ENCODE measurements at regions not wholly inside any gene's neighbourhood (a gene's known extent, or its start where the extent isn't known, plus 50 kb on each side); places are given as distances from the start of the nearest gene placed in this dataset.

GRCh38 chr18:40348196-40348595 lies 1606.8 kb upstream of the PIK3C3 start:
- Histone ChIP-seq H3K27ac (ENCODE audit: low read depth in 1 of 2, low read length in 2 of 2) (no peak overlapping the region), H3K9me3 (ENCODE audit: control insufficient read depth in 4 of 4, low read length in 3 of 4) (no peaks in the 10 kb centered on the region), H3K9ac (ENCODE audit: low read depth in 1 of 2, low read length in 2 of 2) (no peak overlapping the region), H3K4me1 (ENCODE audit: control insufficient read depth in 4 of 4, insufficient read depth in 4 of 4, low read length in 3 of 4) (no peaks in the 10 kb centered on the region), H3K36me3 (ENCODE audit: control insufficient read depth in 4 of 4, insufficient read depth in 3 of 4, low read depth in 1 of 4, low read length in 3 of 4) (no peaks in the 10 kb centered on the region), H3K27me3 (ENCODE audit: control insufficient read depth in 4 of 4, insufficient read depth in 4 of 4, low read length in 3 of 4) (no peaks in the 10 kb centered on the region), H3K4me3 (ENCODE audit: low read depth in 1 of 3, low read length in 3 of 3) (no peak overlapping the region)
- no peak for DNase-seq (ENCODE audit: low spot score)
- no peak for TF ChIP-seq FOXA2 (IDR thresholded peaks at IDR 0.05)
- no peak for TF ChIP-seq YY1 (IDR thresholded peaks at IDR 0.05)
- TF ChIP-seq JUND (IDR thresholded peaks at IDR 0.05), result no peak
- no peak for TF ChIP-seq HNF4G (IDR thresholded peaks at IDR 0.05)
- no peak for TF ChIP-seq NR2F2 (IDR thresholded peaks at IDR 0.05)
- TF ChIP-seq EGR1 (IDR thresholded peaks at IDR 0.05; ENCODE audit: low read depth in 2 of 2), result no peak
- TF ChIP-seq, protein P1, sequence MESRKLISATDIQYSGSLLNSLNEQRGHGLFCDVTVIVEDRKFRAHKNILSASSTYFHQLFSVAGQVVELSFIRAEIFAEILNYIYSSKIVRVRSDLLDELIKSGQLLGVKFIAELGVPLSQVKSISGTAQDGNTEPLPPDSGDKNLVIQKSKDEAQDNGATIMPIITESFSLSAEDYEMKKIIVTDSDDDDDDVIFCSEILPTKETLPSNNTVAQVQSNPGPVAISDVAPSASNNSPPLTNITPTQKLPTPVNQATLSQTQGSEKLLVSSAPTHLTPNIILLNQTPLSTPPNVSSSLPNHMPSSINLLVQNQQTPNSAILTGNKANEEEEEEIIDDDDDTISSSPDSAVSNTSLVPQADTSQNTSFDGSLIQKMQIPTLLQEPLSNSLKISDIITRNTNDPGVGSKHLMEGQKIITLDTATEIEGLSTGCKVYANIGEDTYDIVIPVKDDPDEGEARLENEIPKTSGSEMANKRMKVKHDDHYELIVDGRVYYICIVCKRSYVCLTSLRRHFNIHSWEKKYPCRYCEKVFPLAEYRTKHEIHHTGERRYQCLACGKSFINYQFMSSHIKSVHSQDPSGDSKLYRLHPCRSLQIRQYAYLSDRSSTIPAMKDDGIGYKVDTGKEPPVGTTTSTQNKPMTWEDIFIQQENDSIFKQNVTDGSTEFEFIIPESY (IDR thresholded peaks at IDR 0.05), result no peak
- no peak for TF ChIP-seq REST (IDR thresholded peaks at IDR 0.05)
- 65% methylated on average over 1 of the region's 1 CpG for WGBS

DNA sequence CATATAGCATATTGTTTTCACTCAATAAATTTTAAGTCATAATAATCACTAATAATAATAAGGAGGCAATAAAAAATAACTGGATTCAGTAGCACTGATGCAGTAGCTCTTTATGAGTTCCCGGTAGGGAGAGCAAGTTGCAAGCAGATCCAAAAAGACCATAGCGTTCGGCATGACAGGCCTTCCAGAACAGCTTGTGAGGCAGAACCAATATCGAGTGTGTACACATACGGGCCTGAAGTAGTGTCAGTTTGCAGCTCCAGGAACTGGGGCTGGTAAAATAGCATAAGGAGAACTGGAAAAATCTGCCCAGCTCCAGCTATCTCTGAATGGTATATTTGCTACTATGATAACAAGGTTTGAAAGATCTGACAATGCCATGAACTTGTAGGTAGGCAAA lies 1607.8 kb upstream of the PIK3C3 start:
- H3K4me1 ChIP-seq (ENCODE audit: control insufficient read depth in 4 of 4, insufficient read depth in 4 of 4, low read length in 3 of 4), result no peaks in the 10 kb centered on the region
- no peak overlapping the region for H3K4me3 ChIP-seq (ENCODE audit: low read depth in 1 of 3, low read length in 3 of 3)
- no peak for DNase-seq (ENCODE audit: low spot score)
- 83% methylated on average over 5 of the region's 5 CpGs for WGBS
- no peaks in the 10 kb centered on the region for H3K9me3 ChIP-seq (ENCODE audit: control insufficient read depth in 4 of 4, low read length in 3 of 4)
- no peak overlapping the region for H3K9ac ChIP-seq (ENCODE audit: low read depth in 1 of 2, low read length in 2 of 2)
- TF ChIP-seq, protein P1 (IDR thresholded peaks at IDR 0.05), result no peak
- TF ChIP-seq YY1 (IDR thresholded peaks at IDR 0.05) (no peak), JUND (IDR thresholded peaks at IDR 0.05) (no peak), FOXA2 (IDR thresholded peaks at IDR 0.05) (no peak), GABPA (IDR thresholded peaks at IDR 0.05 in 1 of 2, conservative IDR thresholded peaks at IDR 0.05 in 1 of 2) (no peak), FOXA1 (IDR thresholded peaks at IDR 0.05) (no peak), NR2F2 (IDR thresholded peaks at IDR 0.05) (no peak), TAF1 (conservative IDR thresholded peaks at IDR 0.05) (no peak), SP1 (IDR thresholded peaks at IDR 0.05) (no peak), REST (IDR thresholded peaks at IDR 0.05) (no peak), RAD21 (IDR thresholded peaks at IDR 0.05) (no peak), EGR1 (IDR thresholded peaks at IDR 0.05; ENCODE audit: low read depth in 2 of 2) (no peak), RXRA (IDR thresholded peaks at IDR 0.05) (no peak), HNF4A (conservative IDR thresholded peaks at IDR 0.05) (no peak), MAX (IDR thresholded peaks at IDR 0.05) (no peak), HNF4G (IDR thresholded peaks at IDR 0.05) (no peak)
- TF ChIP-seq, protein P2, sequence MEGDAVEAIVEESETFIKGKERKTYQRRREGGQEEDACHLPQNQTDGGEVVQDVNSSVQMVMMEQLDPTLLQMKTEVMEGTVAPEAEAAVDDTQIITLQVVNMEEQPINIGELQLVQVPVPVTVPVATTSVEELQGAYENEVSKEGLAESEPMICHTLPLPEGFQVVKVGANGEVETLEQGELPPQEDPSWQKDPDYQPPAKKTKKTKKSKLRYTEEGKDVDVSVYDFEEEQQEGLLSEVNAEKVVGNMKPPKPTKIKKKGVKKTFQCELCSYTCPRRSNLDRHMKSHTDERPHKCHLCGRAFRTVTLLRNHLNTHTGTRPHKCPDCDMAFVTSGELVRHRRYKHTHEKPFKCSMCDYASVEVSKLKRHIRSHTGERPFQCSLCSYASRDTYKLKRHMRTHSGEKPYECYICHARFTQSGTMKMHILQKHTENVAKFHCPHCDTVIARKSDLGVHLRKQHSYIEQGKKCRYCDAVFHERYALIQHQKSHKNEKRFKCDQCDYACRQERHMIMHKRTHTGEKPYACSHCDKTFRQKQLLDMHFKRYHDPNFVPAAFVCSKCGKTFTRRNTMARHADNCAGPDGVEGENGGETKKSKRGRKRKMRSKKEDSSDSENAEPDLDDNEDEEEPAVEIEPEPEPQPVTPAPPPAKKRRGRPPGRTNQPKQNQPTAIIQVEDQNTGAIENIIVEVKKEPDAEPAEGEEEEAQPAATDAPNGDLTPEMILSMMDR (IDR thresholded peaks at IDR 0.05; ENCODE audit: low read depth, low read length, missing input control), result no peak
- TF ChIP-seq, protein P3, sequence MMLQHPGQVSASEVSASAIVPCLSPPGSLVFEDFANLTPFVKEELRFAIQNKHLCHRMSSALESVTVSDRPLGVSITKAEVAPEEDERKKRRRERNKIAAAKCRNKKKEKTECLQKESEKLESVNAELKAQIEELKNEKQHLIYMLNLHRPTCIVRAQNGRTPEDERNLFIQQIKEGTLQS (IDR thresholded peaks at IDR 0.05), result no peak
- H3K27me3 ChIP-seq (ENCODE audit: control insufficient read depth in 4 of 4, insufficient read depth in 4 of 4, low read length in 3 of 4), result no peaks in the 10 kb centered on the region
- no peaks in the 10 kb centered on the region for H3K36me3 ChIP-seq (ENCODE audit: control insufficient read depth in 4 of 4, insufficient read depth in 3 of 4, low read depth in 1 of 4, low read length in 3 of 4)
- no peak overlapping the region for H3K27ac ChIP-seq (ENCODE audit: low read depth in 1 of 2, low read length in 2 of 2)

Data from liver (tissue), 8 donors.